ENCODE measurements at regions not wholly inside any gene's neighbourhood (a gene's known extent, or its start where the extent isn't known, plus 50 kb on each side); places are given as distances from the start of the nearest gene placed in this dataset.
"Not testable (repeated sequence)": the region's sequence is repeated elsewhere in the genome, so short reads cannot be mapped to it uniquely, and the experiment has no call there.

DNA sequence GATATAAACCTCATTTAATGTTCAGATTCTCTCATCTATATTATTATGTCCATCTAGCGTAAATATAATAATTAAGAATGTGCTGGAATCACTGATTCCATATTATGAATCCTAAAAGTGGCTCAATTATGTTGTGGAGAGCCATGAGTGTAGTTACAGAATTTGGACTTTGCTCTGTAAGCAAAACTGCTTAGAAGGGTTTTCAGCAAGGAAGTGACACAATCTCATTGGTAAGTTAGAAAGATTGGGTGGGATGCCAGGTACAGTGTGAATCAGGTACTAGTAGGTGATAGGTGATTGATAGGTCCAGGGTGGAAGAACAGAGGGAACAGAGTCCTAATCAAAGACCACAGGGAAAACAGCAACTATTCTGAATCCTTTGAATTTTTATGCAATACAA, 74.9 kb upstream of the ABLIM1 start:
- no peak for DNase-seq

DNA sequence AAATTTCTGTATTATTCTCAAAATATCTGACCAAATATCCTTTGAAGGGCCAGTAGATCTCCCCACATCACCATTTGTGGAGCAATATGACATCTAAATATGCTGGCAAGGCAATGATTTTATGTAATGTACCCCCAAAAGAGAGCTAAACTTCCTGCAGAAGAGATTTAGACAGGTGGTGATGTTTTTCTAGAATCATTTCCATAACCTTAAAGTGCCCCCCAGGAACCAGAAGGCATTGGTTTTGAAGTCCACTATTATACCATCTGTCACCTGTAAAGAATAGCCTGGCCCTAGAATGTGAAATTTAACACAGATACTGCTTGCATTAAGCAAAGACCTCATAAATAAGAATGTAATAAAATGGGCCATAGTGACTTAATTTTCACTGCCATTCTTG, 77.9 kb upstream of the ABLIM1 start:
- no peak for DNase-seq

DNA sequence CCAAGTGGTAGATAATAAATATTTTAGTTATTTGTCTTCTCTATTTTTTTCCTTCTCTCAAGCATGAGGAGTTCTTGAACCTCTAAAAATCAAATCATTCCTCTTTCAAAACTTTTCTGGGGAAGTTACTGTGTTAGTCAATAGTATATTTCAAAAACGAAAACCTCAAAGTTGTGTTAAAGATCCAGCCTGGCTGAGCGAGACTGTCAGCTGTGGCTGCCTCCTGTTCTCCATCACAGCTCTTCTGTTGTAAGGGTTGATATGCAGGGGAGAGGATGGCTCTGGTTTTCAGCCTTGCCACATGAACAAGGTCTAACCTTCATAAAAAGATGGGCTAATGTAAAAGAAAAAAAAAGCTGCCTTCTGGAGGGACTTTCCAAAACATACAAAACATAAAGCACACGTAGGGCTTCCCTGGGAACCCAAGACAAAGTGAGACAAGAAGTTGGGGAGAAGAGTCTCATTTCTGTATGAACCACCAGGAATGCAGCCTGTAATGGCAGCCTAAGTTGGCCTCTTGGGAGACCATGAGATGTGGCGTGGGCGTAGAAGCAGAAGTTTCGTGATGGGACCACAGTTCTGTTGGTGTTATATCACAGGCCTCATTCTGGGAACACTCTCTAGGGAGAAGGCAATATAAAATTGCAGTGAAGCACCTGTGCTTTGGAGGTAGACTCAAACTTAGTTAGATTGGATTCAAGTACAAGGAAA, 77.9 kb upstream of the FHIP2A start:
- no peak for DNase-seq

DNA sequence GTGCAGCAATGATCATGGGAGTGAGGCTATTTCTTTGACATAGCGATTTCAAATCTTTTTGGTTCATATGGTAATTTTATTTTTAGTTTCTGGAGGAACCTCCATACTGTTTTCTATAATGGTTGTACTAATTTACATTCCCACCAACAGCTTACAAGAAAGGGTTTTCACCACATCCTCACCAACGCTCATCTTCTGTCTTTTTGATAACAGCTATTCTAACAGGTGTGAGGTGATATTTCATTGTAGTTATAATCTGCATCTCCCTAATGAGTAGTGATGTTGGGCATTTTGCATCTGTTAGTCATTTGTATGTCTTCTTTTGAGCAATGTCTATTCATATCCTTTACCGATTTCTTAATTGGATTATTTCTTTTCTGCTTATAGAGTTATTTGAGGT, 75.0 kb upstream of the FHIP2A start:
- DNase-seq: no peak

DNA sequence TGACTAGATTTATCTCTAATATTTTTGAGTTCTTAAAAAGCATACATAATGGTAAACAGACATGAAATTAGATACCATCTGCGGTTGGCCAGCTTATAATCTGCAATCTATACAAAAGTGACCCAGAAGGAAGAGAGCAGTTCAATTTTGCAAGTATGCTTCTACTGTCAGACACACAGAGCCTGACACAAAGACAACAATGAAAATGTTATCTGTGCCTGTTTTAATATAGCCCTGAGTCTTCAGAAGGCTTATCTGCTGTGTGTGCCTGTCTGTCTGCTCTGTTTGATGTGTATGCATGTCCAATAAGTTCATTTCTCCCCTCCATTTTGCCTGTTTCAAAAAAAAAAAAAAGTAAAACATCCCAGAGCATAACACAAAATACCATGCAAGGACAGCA, 73.3 kb upstream of the FHIP2A start:
- DNase-seq: no peak

DNA sequence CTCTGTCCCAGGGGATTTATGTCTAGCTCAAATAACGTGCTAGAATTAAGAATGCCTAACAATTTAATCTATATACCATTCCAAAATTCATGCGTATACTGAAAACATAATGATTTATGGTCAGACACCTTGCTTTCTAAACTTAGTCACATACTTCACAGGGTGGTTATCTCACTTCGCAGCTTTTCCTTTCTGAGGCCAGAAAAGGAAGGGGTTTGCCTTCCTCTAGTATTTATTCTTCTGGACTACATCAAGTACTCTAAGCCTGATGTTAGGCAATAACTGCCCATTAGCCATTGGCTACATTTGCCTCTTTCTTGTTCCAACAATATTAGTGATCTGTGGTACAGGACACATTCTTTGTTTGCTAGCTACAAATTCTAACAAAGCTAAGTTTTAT, 72.6 kb upstream of the FHIP2A start:
- no peak for DNase-seq

DNA sequence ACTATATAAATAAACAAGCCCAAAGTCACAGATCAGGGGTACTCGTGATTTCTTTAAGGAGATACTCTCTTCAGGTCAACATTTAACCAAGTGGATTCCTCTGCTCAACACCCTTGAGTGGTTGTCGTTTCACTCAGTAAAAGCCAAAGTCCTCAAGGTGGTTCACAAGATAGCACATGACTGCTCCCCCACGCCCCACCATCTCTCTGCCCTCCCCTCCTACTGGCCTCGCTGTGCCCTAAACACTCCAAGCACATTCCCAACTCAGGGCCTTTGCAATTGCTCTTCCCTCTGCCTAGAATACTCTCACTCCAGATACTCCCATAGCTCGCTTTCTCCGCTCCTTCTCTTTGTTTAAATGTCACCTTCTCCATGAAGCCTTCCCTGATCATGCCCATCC, 72.1 kb upstream of the FHIP2A start:
- no peak for DNase-seq

DNA sequence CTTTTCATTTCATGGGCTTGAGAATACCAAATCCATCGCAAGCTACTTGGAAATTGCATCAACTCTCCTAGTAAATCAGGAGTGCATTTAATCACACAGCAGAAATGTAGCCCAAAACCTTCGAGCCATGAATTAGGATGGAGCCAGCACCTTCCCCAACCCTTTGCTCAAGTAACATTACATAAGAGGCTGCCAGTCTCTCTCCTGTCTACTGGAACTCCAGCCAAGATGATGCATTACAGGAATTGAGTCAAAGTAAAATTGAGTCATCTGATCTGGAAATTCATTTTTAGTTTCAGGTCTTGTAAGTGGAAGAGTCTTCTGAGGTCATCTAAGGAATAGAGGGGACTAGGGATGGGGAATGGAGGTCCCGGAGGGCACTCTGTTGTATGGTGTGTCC, 69.7 kb upstream of the FHIP2A start:
- DNase-seq: no peak

DNA sequence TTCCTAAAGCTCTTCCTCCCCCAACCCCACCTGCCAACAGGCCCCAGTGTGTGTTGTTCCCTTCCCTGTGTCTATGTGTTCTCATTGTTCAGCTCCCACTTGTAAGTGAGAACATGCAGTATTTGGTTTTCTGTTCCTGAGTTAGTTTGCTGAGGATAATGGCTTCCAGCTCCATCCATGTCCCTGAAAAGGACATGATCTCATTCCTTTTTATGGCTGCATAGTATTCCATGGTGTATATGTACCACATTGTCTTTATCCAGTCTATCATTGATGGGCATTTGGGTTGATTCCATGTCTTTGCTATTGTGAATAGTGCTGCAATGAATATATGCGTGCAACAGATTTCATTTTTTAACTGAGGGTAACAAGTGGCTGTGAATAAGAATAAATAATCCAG, 69.0 kb upstream of the FHIP2A start:
- DNase-seq: not testable (repeated sequence)

DNA sequence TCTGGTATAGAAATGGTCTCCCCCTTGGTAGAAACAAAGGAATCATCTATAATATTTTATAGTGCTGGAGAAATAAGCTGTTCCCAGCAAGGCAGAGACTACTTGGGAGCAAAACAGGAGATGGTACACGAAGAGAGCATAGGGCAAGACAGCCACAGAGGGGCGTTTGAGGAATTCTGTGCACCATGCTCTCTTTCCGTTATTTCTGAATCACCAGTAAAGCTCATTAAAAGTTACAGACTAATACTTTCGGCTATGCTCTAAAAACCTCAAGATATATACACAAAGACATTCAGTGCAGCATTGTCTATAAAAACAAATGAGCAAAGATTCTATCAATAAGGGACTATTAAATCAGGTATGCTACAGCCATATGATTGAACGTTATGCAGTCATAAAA, 68.5 kb upstream of the FHIP2A start:
- no peak for DNase-seq

DNA sequence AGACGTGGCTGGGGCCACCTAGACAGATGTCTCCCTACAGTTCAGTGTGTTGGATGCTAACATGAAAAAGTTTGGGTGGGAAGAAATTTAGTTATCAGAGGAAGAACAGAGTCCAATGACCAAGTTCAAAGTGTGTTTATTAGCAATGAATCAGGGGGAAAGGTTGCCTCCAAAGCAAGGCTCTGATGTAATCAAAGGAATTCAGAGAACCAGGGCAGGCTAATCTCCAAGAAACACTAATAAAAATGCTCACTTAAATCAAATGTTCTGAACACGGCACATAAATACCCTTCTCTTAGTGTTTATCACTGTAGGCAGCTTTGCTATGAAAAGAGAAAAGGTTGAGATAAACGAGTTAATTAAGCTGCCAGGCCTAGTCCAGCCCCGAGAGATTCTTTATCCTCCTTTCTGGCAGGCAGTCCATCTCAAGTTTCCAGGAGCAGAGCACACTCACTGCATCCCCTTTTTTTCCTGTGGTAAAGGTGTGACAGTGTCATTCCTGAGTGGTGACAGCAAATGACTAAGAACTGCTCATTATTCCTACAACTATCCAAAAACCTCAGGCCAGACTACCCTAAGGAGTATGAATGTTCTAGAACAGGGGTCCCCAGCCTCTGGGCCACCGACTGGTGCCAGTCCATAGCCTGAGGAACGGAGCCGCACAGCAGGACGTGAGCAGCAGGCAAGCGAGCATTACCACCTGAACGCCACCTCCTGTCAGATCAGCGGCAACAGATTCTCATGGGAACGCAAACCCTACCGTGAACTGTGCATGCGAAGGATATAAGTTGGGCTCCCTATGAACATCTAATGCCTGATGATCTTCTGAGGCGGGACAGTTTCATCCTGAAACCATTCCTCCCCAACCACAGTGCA, 66.9 kb upstream of the FHIP2A start:
- DNase-seq: no peak

DNA sequence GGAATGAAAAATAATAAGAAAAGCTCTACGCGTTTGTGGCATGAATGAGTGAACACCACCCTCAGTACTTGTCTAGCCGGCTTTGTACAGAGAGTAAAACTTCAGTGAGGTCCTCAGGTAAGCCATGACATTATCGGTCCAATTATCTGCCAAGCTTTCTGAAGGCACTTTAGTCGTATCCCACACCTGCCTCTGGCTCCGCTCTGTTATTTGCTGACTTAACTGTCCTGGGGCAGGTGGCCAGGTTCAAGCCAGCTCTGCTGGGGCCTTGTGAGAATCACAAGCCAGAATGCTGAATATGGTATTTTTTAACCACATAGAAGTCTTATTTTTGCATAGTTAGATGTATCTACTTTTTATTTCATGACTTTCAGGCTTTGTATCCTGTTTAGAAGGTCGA, 66.0 kb upstream of the FHIP2A start:
- no peak for DNase-seq

DNA sequence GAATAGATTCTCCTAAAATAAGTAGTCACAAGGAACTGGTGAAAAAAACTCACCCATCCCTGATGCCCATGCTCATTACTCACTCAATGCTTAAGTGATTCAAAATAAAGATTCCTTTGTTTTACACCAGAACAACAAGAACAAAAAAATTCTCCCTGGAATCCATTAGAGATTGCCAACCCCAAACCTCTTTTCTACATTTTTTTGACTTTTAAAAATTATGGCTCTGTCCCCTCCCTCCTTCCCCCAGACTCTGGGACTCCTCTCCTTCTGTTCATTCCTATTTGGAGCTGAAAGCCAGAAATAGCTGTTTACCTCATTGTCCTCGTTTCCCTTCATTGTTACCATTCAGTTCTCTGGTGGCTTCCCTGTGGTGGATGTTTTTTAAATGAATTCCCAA, 63.2 kb upstream of the FHIP2A start:
- no peak for DNase-seq

DNA sequence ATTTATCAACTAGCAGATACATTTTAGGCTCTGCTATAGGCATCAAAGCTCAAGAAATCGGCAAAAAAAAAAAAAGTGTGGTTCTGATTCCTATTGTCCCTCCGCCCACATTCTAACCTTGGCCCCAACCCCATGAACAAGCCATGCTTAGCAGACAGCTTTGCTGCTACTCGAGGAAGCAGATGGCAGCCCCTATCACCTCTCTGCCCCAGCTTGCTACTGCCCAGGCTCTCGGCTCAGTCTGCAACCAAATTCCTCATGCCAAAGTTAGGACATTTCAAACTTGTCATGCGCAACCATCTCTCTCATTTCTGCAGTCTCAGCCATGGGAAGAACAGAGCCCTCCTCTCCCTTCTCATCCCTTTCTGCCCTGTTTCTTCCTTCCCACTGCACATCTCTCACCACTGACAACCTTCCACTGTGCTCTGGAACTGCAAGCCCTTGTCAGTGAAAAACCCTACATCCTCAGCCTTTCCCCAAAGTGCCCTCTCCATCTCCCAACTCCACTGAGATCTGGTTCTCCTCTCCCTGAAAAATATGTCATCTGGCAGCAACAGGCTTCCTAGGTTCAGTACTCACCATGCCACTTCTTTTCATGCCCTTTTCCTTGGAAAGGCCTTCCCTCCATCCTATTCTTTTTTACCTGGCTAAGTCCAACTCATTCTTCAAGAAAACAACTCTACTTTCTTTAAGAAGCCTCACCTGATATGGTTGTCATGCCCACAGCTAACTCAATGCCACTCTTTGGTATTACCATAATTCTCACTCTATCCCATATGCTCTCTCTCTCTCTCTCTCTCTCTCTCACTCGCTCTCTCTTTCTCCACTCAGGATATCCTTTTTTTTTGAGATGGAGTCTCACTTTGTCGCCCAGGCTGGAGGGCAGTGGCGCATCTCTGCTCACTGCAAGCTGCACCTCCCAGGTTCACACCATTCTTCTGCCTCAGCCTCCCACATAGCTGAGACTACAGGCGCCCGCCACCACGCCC, 60.1 kb upstream of the FHIP2A start:
- DNase-seq: no peak

DNA sequence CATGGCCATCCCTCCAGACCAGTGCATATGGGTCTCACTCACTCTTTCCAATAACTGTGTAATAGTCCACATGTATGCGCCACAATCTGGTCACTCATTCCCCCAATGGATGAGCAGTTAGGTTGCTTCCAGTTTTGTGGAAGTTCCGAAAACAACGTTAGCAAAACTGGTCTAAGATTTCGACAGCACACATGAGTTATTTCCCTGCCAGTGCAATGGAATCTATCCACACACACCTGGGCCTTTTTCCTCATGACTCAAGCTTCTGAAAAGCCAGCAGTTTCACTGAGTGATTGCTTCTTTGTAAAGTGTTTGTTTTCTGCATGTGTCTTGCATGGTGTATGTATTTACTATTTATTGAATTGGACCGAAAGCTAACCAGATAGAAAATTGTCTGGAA, 58.8 kb upstream of the FHIP2A start:
- no peak for DNase-seq

DNA sequence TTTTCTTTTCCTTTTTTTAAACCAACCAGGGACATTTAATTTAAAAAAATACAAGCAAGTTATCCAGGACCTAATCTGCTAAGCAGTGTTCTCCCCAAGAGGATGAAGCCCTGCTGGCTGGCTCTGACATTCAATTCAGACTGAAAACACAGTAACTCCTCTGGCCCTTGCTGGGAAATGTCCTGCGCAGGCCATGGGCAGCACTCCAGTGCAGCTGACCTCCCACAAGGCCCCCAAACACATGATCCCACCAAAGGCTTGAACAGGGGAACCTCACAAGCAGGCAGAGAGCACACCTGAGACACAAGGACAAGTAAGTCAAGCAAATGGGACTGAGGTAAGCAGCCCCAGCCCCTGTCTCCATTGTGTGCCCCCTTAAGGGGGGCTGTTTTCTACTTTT, 56.9 kb upstream of the FHIP2A start:
- no peak for DNase-seq

DNA sequence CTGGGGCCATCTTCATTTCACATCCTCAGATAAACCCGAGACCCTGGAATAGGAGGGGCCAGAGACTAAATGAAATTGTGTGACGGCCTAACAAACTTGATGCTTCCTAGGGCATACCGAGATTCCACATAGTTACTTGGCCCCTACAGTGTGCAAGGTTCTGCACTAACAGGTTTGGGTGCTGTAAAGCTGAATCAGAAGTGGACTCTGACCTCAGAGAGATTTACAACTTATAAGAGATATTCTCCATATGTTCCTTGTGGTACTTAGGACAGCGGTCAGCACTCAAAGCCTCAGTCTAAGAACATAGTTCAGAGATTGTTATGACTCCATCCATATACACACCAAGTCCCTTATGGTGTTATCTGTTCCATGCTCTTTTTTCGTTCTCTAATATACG, 55.1 kb upstream of the FHIP2A start:
- no peak for DNase-seq

DNA sequence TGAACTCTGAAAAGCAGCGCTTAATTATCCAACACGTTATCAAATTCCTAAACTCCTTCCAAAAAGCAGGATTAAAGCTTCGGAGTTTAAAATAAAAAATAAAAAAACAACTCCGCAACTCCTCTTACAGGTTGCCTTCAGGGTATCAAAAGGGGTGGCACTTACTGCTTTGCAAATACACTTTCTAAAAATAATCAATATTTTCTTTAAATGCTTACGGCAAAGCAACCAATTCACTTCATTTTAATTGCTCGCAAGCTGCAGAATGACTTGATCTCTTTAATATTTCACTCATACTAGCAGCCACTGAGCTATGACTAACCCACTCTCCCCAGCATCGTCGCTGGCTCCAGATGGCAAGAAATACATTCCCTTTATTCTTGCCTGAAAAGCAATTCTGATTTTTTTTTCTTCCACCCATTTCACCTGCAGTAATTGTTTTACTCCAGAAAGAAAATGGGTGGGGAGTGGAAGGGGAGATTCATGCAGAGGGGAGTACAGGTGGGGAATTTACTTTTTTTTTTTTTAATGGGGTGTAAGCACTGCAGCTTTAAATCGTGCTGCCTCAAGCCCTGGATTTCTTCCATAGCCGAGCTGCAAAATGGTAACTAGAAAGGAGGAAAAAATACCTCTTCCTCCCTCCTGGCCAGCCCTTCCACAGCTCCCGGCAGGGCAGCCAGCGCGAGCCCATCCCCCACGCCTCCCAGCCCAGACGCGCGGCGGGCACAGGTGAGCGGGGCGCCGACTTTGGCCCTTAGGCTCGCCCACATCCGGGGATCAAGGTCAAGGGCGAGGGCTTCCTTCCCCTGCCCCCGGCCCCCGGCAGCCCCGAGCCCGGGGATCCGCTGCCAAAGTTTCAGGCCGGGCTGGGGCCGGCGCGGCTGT, 54.2 kb upstream of the FHIP2A start:
- no peak for DNase-seq

DNA sequence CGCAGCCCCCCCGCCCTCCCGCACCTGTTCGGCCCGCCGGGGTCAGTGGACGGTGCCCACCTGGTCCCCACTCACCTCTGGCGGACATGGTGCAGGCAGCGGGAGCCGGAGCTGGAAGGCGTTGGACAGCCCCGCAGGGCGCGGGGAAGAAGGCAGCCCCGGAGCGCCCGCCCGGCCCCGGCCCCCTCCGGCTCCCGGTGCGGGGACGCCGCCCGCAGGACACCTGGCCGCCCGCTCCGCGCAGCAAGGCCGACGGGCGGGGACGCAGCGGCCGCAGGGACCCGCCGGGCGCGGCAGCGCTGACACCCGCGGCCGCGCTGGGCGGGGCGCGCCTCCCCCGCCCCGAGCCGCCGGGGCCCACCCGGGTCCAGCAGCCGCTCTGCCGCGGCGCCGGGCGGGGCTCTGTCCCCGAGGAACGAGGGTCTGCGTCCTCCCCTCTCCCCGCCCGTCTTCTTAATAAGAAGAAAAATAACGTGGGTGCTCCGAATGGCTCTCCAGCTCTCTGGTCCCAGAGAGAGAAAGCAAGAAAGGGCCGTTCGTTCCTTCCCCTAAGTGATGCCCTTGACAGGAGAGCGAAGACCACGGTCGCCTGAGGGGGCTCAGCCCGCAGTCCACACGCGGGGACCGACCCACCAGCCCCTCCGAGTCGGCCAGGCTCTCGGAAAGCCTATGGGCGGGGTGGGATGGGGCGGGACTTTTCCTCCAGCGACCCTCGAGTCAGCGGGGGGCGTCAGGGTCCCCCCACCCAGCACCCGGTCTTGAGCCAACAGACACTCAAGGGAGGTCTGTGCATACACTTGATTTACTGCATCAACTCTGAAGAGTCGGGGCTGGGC, 53.4 kb upstream of the FHIP2A start:
- DNase-seq: no peak

DNA sequence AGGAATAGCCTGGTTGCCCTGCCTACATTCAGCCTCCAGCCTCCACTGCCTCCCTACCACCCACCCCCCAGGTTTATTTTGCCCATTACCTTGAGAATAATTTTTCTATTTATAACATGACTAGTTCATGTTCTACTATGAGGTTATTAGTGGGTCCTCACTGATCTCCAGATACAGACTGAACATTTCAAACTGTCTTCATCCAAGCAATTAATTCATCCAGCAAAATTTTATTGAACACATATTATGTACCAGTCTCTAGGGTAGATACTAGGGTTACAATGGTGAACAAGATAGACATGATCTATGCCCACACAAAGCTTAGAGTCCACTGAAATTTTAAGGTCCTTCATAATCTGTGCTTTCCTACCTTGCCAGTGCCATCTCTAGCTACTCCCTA, 51.6 kb upstream of the FHIP2A start:
- no peak for DNase-seq

DNA sequence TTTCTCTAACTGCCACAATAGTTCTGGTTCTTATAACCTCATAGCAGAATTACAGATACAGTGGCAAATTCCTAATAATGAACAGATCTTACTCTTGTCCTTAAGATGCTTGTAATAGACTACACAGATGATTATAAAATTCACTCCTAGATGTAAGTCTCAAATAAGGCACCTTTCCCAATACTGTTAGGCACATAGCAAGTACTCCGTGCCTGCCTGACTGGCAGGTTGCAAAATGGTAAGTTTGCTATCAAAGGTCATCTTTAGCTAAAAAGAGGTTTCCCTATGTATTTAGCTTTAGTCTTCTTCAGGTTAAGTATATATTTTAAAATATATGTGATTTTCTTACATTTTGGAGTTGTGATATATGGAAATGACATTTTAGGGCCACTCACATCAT, 50.4 kb upstream of the FHIP2A start:
- no peak for DNase-seq

Measured in T-helper 2 cell (primary cell).